ENCODE measurements at regions not wholly inside any gene's neighbourhood (a gene's known extent, or its start where the extent isn't known, plus 50 kb on each side); places are given as distances from the start of the nearest gene placed in this dataset.
"Not testable (repeated sequence)": the region's sequence is repeated elsewhere in the genome, so short reads cannot be mapped to it uniquely, and the experiment has no call there.

DNA sequence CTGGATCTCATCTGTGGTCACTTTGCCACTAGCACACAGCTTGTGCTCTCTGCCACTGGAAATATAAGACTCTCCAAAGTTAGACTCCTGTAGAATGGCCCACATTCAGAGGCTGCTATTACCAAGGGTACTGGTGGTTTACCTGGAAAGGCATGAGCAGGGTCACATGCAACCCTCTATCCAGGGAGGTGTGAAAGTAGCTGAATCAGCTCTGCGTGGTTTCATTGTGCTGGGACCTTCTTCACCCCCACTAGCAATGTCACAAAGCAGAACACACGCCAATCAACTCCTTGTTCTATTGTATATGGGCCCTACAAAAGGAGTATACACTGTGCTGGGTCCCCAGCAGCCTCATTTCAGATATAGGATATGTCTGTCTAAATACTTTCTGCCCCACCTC, 353.6 kb upstream of the AUTS2 start:
- H3K9me3 ChIP-seq: no peaks in the 10 kb centered on the region
- intact Hi-C loops (cut with DNase I; ENCODE audit: low total_unique reads): no loop called here
- TF ChIP-seq POLR2A (IDR thresholded peaks at IDR 0.05) (no peak), POLR2AphosphoS5 (IDR thresholded peaks at IDR 0.05) (no peak), EP300 (IDR thresholded peaks at IDR 0.05) (no peak)
- TF ChIP-seq, protein P1, sequence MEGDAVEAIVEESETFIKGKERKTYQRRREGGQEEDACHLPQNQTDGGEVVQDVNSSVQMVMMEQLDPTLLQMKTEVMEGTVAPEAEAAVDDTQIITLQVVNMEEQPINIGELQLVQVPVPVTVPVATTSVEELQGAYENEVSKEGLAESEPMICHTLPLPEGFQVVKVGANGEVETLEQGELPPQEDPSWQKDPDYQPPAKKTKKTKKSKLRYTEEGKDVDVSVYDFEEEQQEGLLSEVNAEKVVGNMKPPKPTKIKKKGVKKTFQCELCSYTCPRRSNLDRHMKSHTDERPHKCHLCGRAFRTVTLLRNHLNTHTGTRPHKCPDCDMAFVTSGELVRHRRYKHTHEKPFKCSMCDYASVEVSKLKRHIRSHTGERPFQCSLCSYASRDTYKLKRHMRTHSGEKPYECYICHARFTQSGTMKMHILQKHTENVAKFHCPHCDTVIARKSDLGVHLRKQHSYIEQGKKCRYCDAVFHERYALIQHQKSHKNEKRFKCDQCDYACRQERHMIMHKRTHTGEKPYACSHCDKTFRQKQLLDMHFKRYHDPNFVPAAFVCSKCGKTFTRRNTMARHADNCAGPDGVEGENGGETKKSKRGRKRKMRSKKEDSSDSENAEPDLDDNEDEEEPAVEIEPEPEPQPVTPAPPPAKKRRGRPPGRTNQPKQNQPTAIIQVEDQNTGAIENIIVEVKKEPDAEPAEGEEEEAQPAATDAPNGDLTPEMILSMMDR (IDR thresholded peaks at IDR 0.05): no peak

DNA sequence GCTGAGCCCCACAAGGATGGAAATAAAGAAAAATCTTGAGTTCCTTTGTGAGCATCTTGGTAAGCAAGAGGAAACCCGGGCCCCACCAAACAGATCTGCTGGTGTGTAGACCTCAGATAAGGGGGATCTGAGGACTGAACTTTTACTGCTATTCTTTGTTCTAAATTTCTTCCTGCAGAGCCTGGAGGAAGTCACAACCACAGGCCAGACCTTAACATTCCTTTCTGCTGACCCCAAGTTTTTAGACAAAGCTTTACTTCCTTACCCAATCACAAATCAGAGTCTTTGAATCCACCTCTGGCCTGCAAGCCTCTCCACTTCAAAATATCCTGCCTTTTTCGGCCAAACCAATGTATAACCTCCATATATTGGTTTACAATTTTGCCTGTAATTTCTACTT, 352.6 kb upstream of the AUTS2 start:
- 15 to 44% (median 21%) methylated on average over 2 of the region's 2 CpGs for WGBS, 5 donors
- no peaks in the 10 kb centered on the region for H3K27me3 ChIP-seq
- H3K4me1 ChIP-seq: no peaks in the 10 kb centered on the region
- DNase-seq: no peak
- H3K36me3 ChIP-seq: no peaks in the 10 kb centered on the region
- no peak overlapping the region for H3K4me3 ChIP-seq
- no peaks in the 10 kb centered on the region for H3K9me3 ChIP-seq
- intact Hi-C loops (cut with DNase I; ENCODE audit: low total_unique reads): no loop called here
- H3K27ac ChIP-seq: no peak overlapping the region
- TF ChIP-seq EP300 (IDR thresholded peaks at IDR 0.05) (no peak), POLR2A (IDR thresholded peaks at IDR 0.05) (no peak), POLR2AphosphoS5 (IDR thresholded peaks at IDR 0.05) (no peak)
- TF ChIP-seq, protein P1 (IDR thresholded peaks at IDR 0.05): no peak

More for the DNA sequence above, 353.6 kb upstream of the AUTS2 start:
- Histone ChIP-seq H3K27me3 (no peaks in the 10 kb centered on the region), H3K4me3 (no peak overlapping the region), H3K36me3 (no peaks in the 10 kb centered on the region), H3K27ac (no peak overlapping the region), H3K4me1 (no peaks in the 10 kb centered on the region)
- no peak for DNase-seq
- 50 to 75% (median 69%) methylated on average over 1 to 2 of the region's 2 CpGs for WGBS, 5 donors

DNA sequence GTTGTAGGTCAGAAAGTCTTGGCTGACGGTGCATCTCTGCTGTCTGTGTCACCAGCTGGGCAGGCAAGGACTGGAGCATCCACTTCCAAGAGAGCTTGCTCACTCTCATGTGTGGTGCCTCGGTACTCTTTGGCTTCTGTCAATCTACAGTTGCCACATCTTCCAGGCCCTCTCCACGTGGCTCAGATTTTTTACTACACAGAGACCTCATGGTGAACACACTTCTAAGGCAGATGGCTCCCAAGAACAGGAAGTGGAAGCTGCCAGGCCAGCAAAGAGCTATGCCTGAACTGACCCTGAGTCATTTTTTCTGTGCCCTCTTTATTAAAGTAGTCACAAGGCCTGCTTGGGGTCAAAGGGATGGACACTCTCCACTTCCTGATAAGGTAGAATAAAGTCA, 351.5 kb upstream of the AUTS2 start:
- 65 to 83% (median 80%) methylated on average over 3 of the region's 3 CpGs for WGBS, 5 donors
- intact Hi-C loops (cut with DNase I; ENCODE audit: low total_unique reads): no loop called here
- TF ChIP-seq POLR2A (IDR thresholded peaks at IDR 0.05): no peak
- no peak for TF ChIP-seq POLR2AphosphoS5 (IDR thresholded peaks at IDR 0.05)
- TF ChIP-seq EP300 (IDR thresholded peaks at IDR 0.05): no peak
- TF ChIP-seq, protein P1 (IDR thresholded peaks at IDR 0.05): no peak
- H3K4me1 ChIP-seq: no peaks in the 10 kb centered on the region
- H3K9me3 ChIP-seq: no peaks in the 10 kb centered on the region
- H3K27me3 ChIP-seq: no peaks in the 10 kb centered on the region
- no peak overlapping the region for H3K4me3 ChIP-seq
- DNase-seq: no peak
- H3K27ac ChIP-seq: no peak overlapping the region
- H3K36me3 ChIP-seq: no peaks in the 10 kb centered on the region

DNA sequence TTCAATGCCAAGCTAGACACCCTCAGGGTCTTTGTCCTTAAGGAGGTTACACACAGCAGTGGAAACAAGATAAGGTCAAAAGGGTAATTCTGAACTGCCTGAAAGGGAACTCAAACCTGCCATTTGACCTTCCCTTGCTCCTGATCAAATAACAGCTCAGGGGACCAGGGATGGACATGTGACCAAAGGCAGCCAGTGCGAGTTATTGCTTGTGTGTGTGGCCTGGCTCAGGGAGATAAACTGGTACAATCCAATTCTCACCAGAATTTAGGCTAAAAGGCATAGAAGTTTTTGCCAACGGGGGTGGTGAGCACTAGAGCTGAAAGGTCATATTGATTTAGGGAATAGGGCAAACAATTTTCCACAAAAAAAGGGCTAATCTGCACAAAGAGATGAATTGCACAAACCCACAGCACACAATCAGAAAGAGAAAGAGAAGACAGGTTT, 349.9 kb upstream of the AUTS2 start:
- H3K9me3 ChIP-seq; H3K4me1 ChIP-seq; H3K4me3 ChIP-seq; H3K27me3 ChIP-seq; DNase-seq; H3K36me3 ChIP-seq; intact Hi-C loops (cut with DNase I; ENCODE audit: low total_unique reads); H3K27ac ChIP-seq: not testable (repeated sequence)
- WGBS, 5 donors: 29 to 60% (median 35%) methylated on average over 2 of the region's 2 CpGs

DNA sequence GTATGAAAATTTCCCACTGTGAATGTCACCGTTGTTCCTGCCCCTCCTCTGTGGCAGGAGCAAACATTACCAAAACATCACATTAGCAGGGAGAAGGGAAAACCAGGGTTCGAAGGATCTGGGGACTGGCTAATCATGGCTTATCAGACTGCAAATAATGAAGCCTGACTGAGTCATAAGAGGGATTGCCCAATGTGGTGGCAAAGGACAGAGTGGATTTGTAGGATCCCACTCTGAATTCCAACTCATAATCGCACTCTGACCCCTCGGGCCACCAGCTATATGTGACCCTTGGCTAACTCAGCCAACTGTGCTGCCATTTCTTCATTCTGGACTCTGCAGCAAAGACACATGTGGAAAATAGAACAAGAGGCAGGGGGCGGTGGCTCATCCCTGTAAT, 347.3 kb upstream of the AUTS2 start:
- intact Hi-C loops (cut with DNase I; ENCODE audit: low total_unique reads): no loop called here
- WGBS, 5 donors: 77 to 82% (median 79%) methylated on average over 5 of the region's 5 CpGs
- H3K4me1 ChIP-seq: no peaks in the 10 kb centered on the region

More for the DNA sequence above, 347.3 kb upstream of the AUTS2 start:
- no peaks in the 10 kb centered on the region for H3K36me3 ChIP-seq
- H3K9me3 ChIP-seq: no peaks in the 10 kb centered on the region
- H3K4me3 ChIP-seq: no peak overlapping the region
- TF ChIP-seq POLR2A (IDR thresholded peaks at IDR 0.05) (no peak), EP300 (IDR thresholded peaks at IDR 0.05) (no peak), POLR2AphosphoS5 (IDR thresholded peaks at IDR 0.05) (no peak)
- TF ChIP-seq, protein P1 (IDR thresholded peaks at IDR 0.05): no peak
- no peak for DNase-seq
- H3K27me3 ChIP-seq: no peaks in the 10 kb centered on the region
- H3K27ac ChIP-seq: no peak overlapping the region
